ENCODE measurements at regions not wholly inside any gene's neighbourhood (a gene's known extent, or its start where the extent isn't known, plus 50 kb on each side); places are given as distances from the start of the nearest gene placed in this dataset.
"Not testable (repeated sequence)": the region's sequence is repeated elsewhere in the genome, so short reads cannot be mapped to it uniquely, and the experiment has no call there.

DNA sequence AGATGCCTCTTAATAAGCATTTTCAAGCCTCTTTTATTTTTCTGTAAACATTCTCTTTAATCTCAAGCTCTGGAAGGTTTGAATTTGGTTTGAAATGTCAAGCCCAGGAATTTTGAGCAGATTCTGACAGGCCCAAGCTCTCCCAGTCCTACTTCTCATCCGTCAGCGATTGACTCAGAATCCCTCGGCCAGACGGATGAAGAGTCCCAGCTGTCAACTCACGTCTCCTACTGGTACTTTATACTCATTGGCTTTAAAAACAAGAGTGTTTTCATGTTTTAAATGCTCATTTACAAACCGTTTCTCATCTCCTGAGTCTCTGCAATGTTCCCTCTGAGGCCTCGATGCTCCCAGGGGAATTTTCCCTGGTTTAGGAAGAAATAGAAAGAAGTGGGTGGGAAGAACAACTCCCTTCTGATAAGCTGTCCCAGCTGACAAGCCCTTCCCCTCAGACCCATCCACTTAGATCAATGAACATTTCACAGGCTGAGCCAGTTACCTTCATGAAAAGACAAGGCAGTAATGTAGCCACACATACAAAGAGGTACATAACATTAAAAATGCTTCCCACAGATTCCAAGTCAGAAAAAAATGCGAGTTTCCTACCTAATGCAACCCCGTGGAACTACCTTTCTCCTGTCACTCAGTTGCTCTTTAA, 478.2 kb upstream of the DPH6 start:
- CTCF ChIA-PET: interaction anchor here (0.6 kb wide), 1 partner anchor 1493 kb away, joined by 3 read pairs; no protein-coding TSS in a partner anchor

DNA sequence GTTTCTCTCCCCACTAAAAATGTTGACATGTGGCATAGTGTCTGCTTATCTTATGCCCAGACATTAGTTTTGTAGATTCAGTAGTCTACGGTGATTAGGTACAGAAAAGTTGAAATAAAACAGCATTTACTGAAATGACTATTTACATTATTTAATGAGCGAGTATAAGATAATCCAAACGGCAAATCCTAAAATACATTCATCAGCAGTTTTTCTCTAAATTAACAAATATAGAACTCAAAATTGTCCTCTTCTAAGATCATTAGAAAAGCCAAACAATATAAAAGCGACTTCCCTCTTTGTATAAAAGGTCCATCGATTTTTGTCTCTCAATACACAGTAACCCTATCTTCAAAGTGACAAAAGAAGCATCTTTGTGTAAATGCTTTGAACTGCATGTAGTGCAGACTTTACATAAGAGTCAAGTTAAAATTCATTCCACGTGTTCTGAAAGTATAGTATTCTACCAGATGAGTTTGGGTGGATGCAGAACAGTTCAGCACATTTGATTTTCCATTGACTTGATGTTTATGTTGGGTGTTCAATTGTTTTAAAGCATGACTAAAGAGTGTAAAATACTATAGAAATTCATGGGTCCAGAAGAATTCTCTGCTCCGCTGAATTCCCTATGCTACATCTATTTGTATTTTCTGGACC, 480.8 kb upstream of the DPH6 start:
- CTCF ChIA-PET: no interaction called here
- DNase-seq: no peak
- no peaks in the 10 kb centered on the region for H3K4me1 Mint-ChIP-seq (ENCODE audit: low read depth)
- H3K36me3 Mint-ChIP-seq: no peaks in the 10 kb centered on the region
- H3K4me3 Mint-ChIP-seq: no peak overlapping the region
- H3K9me3 Mint-ChIP-seq: peaks cover 4% of the 10 kb centered on the region
- no peak overlapping the region for H3K27ac Mint-ChIP-seq
- intact Hi-C loops (cut with micrococcal nuclease): no loop called here
- POLR2A ChIA-PET: no interaction called here
- H3K27me3 Mint-ChIP-seq: no peaks in the 10 kb centered on the region

More for the DNA sequence above, 478.2 kb upstream of the DPH6 start:
- Mint-ChIP-seq H3K4me3 (no peak overlapping the region), H3K36me3 (no peaks in the 10 kb centered on the region), H3K27ac (no peak overlapping the region), H3K9me3 (peaks cover 4% of the 10 kb centered on the region), H3K27me3 (no peaks in the 10 kb centered on the region), H3K4me1 (ENCODE audit: low read depth) (no peaks in the 10 kb centered on the region)
- intact Hi-C loops (cut with micrococcal nuclease): no loop called here
- POLR2A ChIA-PET: no interaction called here
- DNase-seq: no peak

DNA sequence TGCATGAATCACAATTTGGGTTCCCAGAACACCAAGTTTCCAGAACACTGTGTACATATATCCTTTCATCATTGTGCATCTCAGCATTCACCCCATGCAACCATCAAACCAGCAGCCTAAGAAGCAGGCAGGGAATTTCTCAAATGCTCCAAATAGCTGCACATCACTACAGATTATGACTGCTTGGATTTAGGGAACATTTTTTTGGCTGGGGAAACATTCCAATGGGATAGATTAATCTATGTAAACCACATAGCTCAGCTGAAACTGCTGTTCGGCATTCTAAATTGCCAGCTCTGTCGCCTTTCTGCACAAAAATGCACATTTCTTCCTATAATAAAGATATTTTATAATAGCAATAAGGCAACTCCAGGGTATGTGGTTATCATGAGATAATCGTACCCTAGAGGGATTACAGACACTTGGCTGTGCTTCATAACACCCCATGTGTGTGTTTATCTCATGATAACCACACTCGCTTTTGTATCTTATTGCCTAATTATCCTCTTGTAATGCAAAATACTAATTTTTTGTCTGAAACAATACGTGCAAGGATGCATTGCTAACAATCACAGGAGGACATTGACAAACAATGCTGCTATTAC, 483.7 kb upstream of the DPH6 start:
- H3K9me3 Mint-ChIP-seq: peaks cover 4% of the 10 kb centered on the region
- no peaks in the 10 kb centered on the region for H3K27me3 Mint-ChIP-seq
- CTCF ChIA-PET: no interaction called here
- no peaks in the 10 kb centered on the region for H3K4me1 Mint-ChIP-seq (ENCODE audit: low read depth)
- POLR2A ChIA-PET: no interaction called here
- no peaks in the 10 kb centered on the region for H3K36me3 Mint-ChIP-seq
- H3K27ac Mint-ChIP-seq: no peak overlapping the region
- no peak for DNase-seq
- no peak overlapping the region for H3K4me3 Mint-ChIP-seq
- intact Hi-C loops (cut with micrococcal nuclease): no loop called here

DNA sequence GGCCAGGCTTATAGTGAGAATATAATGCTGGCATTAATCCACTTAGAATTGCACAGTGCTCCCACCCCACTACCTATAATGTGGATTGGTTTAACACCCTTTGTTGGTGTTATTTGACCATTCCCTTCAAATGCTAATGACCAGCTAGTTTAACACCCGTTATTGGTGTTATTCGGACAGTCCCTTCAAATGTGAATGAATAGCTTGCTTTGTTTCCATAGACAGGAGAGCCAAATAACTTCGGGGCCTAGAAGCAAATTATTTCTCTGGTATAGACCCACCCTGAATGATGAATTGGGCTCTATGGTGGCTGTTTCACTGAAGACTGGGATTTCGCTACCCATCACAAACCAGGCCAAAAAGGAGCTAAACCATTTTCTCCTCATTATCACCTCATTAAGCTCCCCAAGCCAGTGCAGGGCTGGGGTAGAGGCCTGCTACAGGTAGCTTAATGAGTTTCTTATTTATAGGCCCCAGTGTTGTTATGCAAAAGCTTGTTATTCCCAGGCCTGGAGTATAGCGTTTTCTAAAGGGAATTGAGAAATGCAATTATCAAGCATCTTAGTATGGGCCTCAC, 494.1 kb upstream of the DPH6 start:
- Mint-ChIP-seq H3K9me3 (no peaks in the 10 kb centered on the region), H3K4me3 (no peak overlapping the region), H3K36me3 (no peaks in the 10 kb centered on the region), H3K4me1 (ENCODE audit: low read depth) (no peaks in the 10 kb centered on the region), H3K27me3 (no peaks in the 10 kb centered on the region), H3K27ac (no peak overlapping the region)
- ChIA-PET POLR2A (no interaction called here), CTCF (no interaction called here)
- no peak for DNase-seq
- intact Hi-C loops (cut with micrococcal nuclease): no loop called here

DNA sequence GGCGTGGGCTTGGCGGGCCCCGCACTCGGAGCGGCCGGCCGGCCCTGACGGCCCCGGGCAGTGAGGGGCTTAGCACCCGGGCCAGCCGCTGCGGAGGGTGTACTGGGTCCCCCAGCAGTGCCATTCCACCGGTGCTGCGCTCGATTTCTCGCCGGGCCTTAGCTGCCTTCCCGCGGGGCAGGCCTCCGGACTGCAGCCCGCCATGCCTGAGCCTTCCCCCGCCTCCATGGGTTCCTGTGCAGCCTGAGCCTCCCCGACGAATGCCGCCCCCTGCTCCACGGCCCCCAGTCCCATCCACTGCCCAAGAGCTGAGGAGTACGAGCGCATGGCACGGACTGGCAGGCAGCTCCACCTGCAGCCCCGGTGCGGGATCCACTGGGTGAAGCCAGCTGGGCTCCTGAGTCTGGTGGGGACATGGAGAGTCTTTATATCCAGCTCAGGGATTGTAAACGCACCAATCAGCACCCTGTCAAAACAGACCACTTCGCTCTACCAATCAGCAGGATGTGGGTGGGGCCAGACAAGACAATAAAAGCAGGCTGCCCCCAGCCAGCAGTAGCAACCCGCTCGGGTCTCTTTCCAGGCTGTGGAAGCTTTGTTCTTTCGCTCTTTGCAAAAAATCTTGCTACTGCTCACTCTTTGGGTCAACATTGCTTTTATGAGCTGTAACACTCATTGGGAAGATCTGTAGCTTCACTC, 501.2 kb upstream of the DPH6 start:
- POLR2A ChIA-PET; H3K27ac Mint-ChIP-seq; DNase-seq; H3K36me3 Mint-ChIP-seq; intact Hi-C loops (cut with micrococcal nuclease); H3K4me3 Mint-ChIP-seq; H3K27me3 Mint-ChIP-seq; H3K9me3 Mint-ChIP-seq; H3K4me1 Mint-ChIP-seq (ENCODE audit: low read depth); CTCF ChIA-PET: not testable (repeated sequence)

- POLR2A ChIA-PET: no interaction called here
- peaks cover 10% of the 10 kb centered on the region for H3K9me3 Mint-ChIP-seq
- intact Hi-C loops (cut with micrococcal nuclease): no loop called here
Observed at GRCh38 chr15:36050899-36051298, 504.9 kb upstream of the DPH6 start.

GRCh38 chr15:36052641-36053040, 506.7 kb upstream of the DPH6 start:
- H3K4me3 Mint-ChIP-seq; intact Hi-C loops (cut with micrococcal nuclease); H3K36me3 Mint-ChIP-seq; CTCF ChIA-PET; H3K4me1 Mint-ChIP-seq (ENCODE audit: low read depth); H3K27ac Mint-ChIP-seq; POLR2A ChIA-PET; DNase-seq; H3K9me3 Mint-ChIP-seq; H3K27me3 Mint-ChIP-seq: not testable (repeated sequence)

More at GRCh38 chr15:36050899-36051298, 504.9 kb upstream of the DPH6 start:
- Mint-ChIP-seq H3K4me1 (ENCODE audit: low read depth) (no peaks in the 10 kb centered on the region), H3K4me3 (no peak overlapping the region), H3K27me3 (no peaks in the 10 kb centered on the region), H3K27ac (no peak overlapping the region), H3K36me3 (no peaks in the 10 kb centered on the region)
- CTCF ChIA-PET: no interaction called here
- DNase-seq: no peak

DNA sequence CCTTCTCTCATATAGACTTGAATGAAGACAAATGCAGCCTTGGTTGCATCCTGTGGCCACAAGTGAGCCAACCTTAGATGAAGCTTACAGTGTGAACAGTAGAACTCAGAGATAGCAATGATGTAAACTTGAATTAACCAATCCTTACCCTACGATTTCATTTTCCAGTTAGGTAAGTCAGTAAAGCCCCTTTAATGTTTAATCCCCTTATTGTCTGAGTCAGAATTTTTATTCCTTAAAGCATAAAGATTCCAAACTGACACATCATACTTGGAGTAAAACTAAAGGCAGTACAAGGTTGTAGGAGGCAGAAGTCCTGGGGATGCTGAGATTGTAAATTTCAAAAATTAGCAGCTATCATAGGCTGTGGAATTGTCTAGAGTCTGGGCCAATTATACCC, 507.8 kb upstream of the DPH6 start:
- ChIA-PET CTCF (no interaction called here), POLR2A (no interaction called here)
- intact Hi-C loops (cut with micrococcal nuclease): no loop called here
- no peak for DNase-seq
- no peaks in the 10 kb centered on the region for H3K36me3 Mint-ChIP-seq
- peaks cover 6% of the 10 kb centered on the region for H3K9me3 Mint-ChIP-seq
- no peak overlapping the region for H3K27ac Mint-ChIP-seq
- no peak overlapping the region for H3K4me3 Mint-ChIP-seq
- H3K27me3 Mint-ChIP-seq: no peaks in the 10 kb centered on the region
- no peaks in the 10 kb centered on the region for H3K4me1 Mint-ChIP-seq (ENCODE audit: low read depth)

GRCh38 chr15:36059596-36059995, 513.6 kb upstream of the DPH6 start:
- Mint-ChIP-seq H3K27ac (no peak overlapping the region), H3K9me3 (no peaks in the 10 kb centered on the region), H3K36me3 (no peaks in the 10 kb centered on the region), H3K4me3 (no peak overlapping the region), H3K27me3 (no peaks in the 10 kb centered on the region), H3K4me1 (ENCODE audit: low read depth) (no peaks in the 10 kb centered on the region)
- DNase-seq: no peak
- intact Hi-C loops (cut with micrococcal nuclease): no loop called here
- ChIA-PET POLR2A (no interaction called here), CTCF (no interaction called here)

GRCh38 chr15:36062357-36062756, 516.4 kb upstream of the DPH6 start:
- H3K27me3 Mint-ChIP-seq: no peaks in the 10 kb centered on the region
- intact Hi-C loops (cut with micrococcal nuclease): no loop called here

GRCh38 chr15:36066757-36067156, 512.7 kb upstream of the CDIN1 start:
- no peaks in the 10 kb centered on the region for H3K27me3 Mint-ChIP-seq
- intact Hi-C loops (cut with micrococcal nuclease): no loop called here
- ChIA-PET CTCF (interaction anchor here (0.8 kb wide), 1 partner anchor 18 kb away, joined by 3 read pairs; no protein-coding TSS in a partner anchor), POLR2A (no interaction called here)
- H3K4me3 Mint-ChIP-seq: no peak overlapping the region
- no peaks in the 10 kb centered on the region for H3K4me1 Mint-ChIP-seq (ENCODE audit: low read depth)
- DNase-seq: no peak
- no peak overlapping the region for H3K27ac Mint-ChIP-seq
- no peaks in the 10 kb centered on the region for H3K36me3 Mint-ChIP-seq
- peaks cover 2% of the 10 kb centered on the region for H3K9me3 Mint-ChIP-seq

More at GRCh38 chr15:36062357-36062756, 516.4 kb upstream of the DPH6 start:
- ChIA-PET CTCF (no interaction called here), POLR2A (no interaction called here)
- Mint-ChIP-seq H3K4me3 (no peak overlapping the region), H3K27ac (no peak overlapping the region), H3K9me3 (peaks cover 2% of the 10 kb centered on the region), H3K4me1 (ENCODE audit: low read depth) (no peaks in the 10 kb centered on the region), H3K36me3 (no peaks in the 10 kb centered on the region)
- DNase-seq: no peak

DNA sequence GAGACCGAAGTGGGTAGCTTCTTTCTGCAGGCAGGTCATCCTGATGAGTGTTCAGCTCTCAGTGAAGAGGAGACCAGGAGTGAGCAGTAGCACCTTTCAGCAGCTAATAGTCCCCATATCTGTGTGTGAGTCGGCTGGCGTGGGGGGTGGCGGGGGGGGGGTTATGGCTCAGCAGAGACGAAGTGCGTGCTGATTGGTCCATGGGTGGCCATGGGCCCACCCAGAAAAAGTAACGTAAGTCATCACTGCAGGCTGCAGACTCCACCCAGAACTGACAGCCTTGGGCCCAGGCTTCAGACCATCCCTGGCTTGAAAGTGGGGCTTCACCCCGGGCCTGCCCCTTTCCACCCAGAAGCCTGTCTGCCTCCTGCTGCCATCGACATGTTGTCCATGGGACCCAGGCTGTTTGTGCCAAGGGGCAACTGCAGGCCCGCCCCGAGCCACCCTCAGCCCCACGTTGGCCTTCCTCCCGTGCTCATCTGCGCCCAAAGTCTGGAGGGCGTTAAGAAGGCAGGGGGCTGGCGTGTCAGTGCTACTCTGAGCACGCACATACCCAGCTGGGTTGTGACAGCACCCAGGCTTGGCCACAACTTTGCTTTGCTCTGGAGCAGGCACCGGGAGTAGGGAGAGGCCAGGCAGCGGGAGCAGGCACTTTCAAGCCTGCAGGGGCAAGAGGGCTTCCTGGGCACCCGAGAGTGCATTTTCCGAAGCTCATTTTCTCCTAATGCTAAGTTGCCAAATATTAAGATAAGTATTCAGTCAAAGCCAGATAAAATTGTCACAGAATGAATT, 511.7 kb upstream of the CDIN1 start:
- H3K9me3 Mint-ChIP-seq: peaks cover 2% of the 10 kb centered on the region
- H3K27ac Mint-ChIP-seq: no peak overlapping the region
- H3K27me3 Mint-ChIP-seq: no peaks in the 10 kb centered on the region
- intact Hi-C loops (cut with micrococcal nuclease): no loop called here
- POLR2A ChIA-PET: no interaction called here
- no peaks in the 10 kb centered on the region for H3K36me3 Mint-ChIP-seq
- no peak overlapping the region for H3K4me3 Mint-ChIP-seq
- no peak for DNase-seq
- no peaks in the 10 kb centered on the region for H3K4me1 Mint-ChIP-seq (ENCODE audit: low read depth)
- CTCF ChIA-PET: interaction anchor here (0.8 kb wide), 1 partner anchor 19 kb away, joined by 3 read pairs; no protein-coding TSS in a partner anchor

Data from activated CD4-positive, alpha-beta memory T cell treated with anti-CD3 and anti-CD28 coated beads for 36 hours (primary cell).